DMS 273 treated with DMSO at 0.1 percent for 48 hours (cell line): ENCODE measurements at regions not wholly inside any gene's neighbourhood (a gene's known extent, or its start where the extent isn't known, plus 50 kb on each side); places are given as distances from the start of the nearest gene placed in this dataset.
"Not testable (repeated sequence)": the region's sequence is repeated elsewhere in the genome, so short reads cannot be mapped to it uniquely, and the experiment has no call there.

Source experiments
- DNase-seq: peaks from one replicate; lab custom pipeline; 2025; lab: John Stamatoyannopoulos, UW

- DNase-seq: no peak
Measured at GRCh38 chr16:86344586-86344871, 165.8 kb upstream of the FOXF1 start.

GRCh38 chr16:86344881-86345280 lies 165.4 kb upstream of the FOXF1 start:
- no peak for DNase-seq

- DNase-seq: no peak
Measured at GRCh38 chr16:86345516-86345915, 164.8 kb upstream of the FOXF1 start.

- no peak for DNase-seq
Measured at GRCh38 chr16:86346034-86346433, 164.3 kb upstream of the FOXF1 start.

GRCh38 chr16:86347090-86347489 lies 163.2 kb upstream of the FOXF1 start:
- no peak for DNase-seq

GRCh38 chr16:86347916-86348555 lies 162.3 kb upstream of the FOXF1 start:
- no peak for DNase-seq

- DNase-seq: no peak
Measured at GRCh38 chr16:86349338-86349900, 160.9 kb upstream of the FOXF1 start.

GRCh38 chr16:86350289-86350688 lies 160.0 kb upstream of the FOXF1 start:
- no peak for DNase-seq

GRCh38 chr16:86351041-86351784 lies 159.1 kb upstream of the FOXF1 start:
- no peak for DNase-seq

GRCh38 chr16:86351785-86352139 lies 158.6 kb upstream of the FOXF1 start:
- DNase-seq: not testable (repeated sequence)

GRCh38 chr16:86353148-86353547 lies 157.2 kb upstream of the FOXF1 start:
- no peak for DNase-seq

- no peak for DNase-seq
Measured at GRCh38 chr16:86353948-86354347, 156.4 kb upstream of the FOXF1 start.

- no peak for DNase-seq
Measured at GRCh38 chr16:86354641-86355513, 155.4 kb upstream of the FOXF1 start.

- no peak for DNase-seq
Measured at GRCh38 chr16:86355531-86355930, 154.8 kb upstream of the FOXF1 start.

GRCh38 chr16:86355951-86356350 lies 154.4 kb upstream of the FOXF1 start:
- no peak for DNase-seq

GRCh38 chr16:86356804-86357203 lies 153.5 kb upstream of the FOXF1 start:
- no peak for DNase-seq

- DNase-seq: no peak
Measured at GRCh38 chr16:86357303-86357702, 153.0 kb upstream of the FOXF1 start.

GRCh38 chr16:86357950-86358349 lies 152.4 kb upstream of the FOXF1 start:
- no peak for DNase-seq

- no peak for DNase-seq
Measured at GRCh38 chr16:86359571-86359970, 150.8 kb upstream of the FOXF1 start.

- DNase-seq: no peak
Measured at GRCh38 chr16:86362155-86362849, 148.0 kb upstream of the FOXF1 start.

GRCh38 chr16:86363057-86363490 lies 147.3 kb upstream of the FOXF1 start:
- DNase-seq: no peak
